PC-9 (cell line): ENCODE measurements at regions not wholly inside any gene's neighbourhood (a gene's known extent, or its start where the extent isn't known, plus 50 kb on each side); places are given as distances from the start of the nearest gene placed in this dataset.

Experiments used
- EZH2 ChIP-seq: fragments of 200-600 bp; sonication (generic); IDR thresholded peaks from 2 replicates; pipeline ENCODE4 v1.8.0; 2017; ENCODE audit warnings: antibody characterized with exemption, low read depth
- TF ChIP-seq, protein P1 (sequence below): fragments of 200-600 bp; sonication (generic); conservative IDR thresholded peaks from 2 replicates; pipeline ENCODE4 v1.6.1; 2017; ENCODE audit warnings: mixed run types, antibody characterized with exemption, mild to moderate bottlenecking, moderate library complexity

DNA sequence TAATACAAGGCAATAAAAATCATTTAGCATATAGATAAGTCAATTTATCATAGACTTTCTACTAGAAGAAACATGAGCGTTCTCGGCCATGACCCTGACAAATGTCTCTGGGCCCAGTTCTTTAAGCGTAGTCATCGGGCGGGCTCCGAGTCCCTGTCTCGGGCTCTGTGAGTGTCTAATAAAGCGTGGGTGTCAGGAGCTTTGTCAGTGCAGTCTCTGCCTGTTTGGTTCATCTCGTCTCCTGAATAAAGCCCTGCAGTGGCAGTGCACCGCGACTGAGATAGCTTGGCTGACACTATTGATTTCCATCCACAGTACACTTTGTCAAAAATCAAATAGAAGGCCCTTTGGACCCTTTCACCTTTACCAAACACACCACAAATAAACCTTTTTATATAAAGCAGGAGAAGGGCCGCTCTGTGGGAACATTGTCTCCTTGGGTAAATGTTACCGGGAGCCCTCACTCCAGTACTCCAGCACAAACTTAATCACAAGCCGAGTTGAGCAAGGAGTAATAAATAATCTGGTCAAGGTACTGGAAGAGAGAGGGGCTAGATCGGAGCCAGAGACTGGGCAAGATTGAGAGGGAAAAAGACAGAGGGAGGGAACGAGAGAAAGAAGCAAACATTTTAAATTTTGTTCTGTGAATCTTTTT, 368.2 kb upstream of the TSHZ3 start:
- no peak for TF ChIP-seq EZH2
- TF ChIP-seq, protein P1, sequence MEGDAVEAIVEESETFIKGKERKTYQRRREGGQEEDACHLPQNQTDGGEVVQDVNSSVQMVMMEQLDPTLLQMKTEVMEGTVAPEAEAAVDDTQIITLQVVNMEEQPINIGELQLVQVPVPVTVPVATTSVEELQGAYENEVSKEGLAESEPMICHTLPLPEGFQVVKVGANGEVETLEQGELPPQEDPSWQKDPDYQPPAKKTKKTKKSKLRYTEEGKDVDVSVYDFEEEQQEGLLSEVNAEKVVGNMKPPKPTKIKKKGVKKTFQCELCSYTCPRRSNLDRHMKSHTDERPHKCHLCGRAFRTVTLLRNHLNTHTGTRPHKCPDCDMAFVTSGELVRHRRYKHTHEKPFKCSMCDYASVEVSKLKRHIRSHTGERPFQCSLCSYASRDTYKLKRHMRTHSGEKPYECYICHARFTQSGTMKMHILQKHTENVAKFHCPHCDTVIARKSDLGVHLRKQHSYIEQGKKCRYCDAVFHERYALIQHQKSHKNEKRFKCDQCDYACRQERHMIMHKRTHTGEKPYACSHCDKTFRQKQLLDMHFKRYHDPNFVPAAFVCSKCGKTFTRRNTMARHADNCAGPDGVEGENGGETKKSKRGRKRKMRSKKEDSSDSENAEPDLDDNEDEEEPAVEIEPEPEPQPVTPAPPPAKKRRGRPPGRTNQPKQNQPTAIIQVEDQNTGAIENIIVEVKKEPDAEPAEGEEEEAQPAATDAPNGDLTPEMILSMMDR, result no peak
